SK-N-MC (cell line): ENCODE measurements at regions not wholly inside any gene's neighbourhood (a gene's known extent, or its start where the extent isn't known, plus 50 kb on each side); places are given as distances from the start of the nearest gene placed in this dataset.

Experiments used
- EZH2 ChIP-seq: fragments of 200-600 bp; sonication (generic); IDR thresholded peaks from one replicate; pipeline ENCODE4 v1.6.1; 2017; ENCODE audit warnings: antibody characterized with exemption
- POLR2AphosphoS5 ChIP-seq: IDR thresholded peaks from 2 replicates; pipeline ENCODE4 v1.6.1; 2012; ENCODE audit warnings: mild to moderate bottlenecking, low read depth, low read length, borderline replicate concordance

- TF ChIP-seq POLR2AphosphoS5: no peak
- no peak for TF ChIP-seq EZH2
These were observed 687.2 kb downstream of the MATN1 start for GRCh38 chr1:30036229-30036547.
